Stimulated activated CD8-positive, alpha-beta memory T cell treated with anti-CD3 and anti-CD28 coated beads, Interleukin-4, amount 100 ng/mL, for 24 hours (primary cell): ENCODE measurements at regions not wholly inside any gene's neighbourhood (a gene's known extent, or its start where the extent isn't known, plus 50 kb on each side); places are given as distances from the start of the nearest gene placed in this dataset.

Source experiments
- DNase-seq: peaks from one replicate; pipeline ENCODE4 v3.0.0-alpha.2; 2020; ENCODE audit warnings: low read depth

DNA sequence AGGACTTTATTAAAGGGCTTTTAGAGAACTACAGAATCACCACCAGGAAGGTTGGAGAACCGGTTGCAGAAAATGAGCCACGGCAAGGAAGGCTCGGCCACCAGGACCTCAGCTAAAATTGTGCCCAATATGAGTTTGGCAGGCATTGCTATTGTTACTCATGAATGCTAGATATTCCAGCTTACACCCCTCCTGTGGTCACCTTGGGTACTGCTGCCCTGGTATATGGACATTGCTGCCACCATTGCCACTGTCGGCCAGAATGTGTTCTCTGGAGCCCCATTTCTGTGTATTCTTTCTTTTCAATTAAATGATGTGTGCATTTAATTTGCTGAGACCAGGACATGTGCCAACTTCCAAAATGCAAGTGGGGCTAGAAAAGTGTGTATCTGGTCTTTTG is 626.7 kb upstream of the BOD1L1 start:
- peak; percentile 0 for DNase-seq

DNA sequence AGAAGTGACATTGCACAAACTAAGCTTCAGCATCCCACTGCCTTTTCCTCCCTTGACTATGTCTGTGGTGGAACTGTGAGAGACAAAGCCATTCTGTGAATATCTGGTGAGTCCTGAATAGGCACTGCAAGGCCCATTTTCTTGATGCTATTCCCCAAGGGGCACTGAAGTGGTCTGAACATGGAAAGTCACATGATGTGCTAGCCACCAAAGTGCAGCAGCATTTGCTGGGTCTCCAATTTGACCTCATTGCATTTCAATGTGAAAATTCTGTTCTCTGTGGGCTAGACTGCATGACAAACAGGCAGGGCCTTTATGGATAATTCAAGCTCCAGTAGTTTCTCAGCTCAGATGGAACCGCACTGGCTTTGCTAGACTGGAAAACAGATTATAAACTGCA is 627.4 kb upstream of the BOD1L1 start:
- DNase-seq: no peak

DNA sequence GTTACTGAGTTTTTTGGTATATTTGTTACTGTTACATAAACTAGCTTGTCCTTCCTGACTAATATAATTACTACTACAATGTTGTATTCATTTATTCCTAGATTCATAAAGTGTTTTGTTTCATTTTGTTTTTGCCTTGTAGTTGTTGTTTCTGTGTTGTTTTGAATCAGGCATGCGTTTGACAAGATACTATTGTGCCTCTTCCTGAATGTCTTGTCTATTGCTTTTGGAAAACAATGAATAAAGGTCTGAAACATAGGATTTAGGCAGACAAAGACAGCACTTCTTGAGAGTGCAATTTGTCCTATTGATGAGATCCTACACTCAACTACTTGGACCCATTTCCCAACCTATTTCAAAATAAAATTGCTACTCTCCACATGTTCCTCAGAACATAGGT is 630.4 kb upstream of the BOD1L1 start:
- DNase-seq: no peak

DNA sequence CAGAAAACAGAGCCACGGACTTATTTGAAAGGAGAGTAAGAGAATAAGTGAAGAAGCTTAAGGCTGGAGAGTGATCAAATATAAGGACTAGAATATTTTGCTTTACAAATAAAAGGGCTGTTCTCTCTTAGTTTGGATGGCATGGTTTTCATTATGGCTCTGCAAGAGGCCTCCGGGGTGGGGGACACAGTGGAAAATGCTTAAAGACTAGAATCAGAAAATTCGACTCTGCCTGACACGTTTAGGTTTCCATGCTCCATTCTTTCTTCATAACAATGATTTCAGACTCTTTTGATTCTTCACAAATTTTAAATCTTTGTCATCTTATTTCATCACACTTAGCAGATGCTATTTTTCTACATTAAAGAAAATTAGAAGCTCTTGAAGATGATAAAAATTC is 632.4 kb upstream of the BOD1L1 start:
- no peak for DNase-seq

DNA sequence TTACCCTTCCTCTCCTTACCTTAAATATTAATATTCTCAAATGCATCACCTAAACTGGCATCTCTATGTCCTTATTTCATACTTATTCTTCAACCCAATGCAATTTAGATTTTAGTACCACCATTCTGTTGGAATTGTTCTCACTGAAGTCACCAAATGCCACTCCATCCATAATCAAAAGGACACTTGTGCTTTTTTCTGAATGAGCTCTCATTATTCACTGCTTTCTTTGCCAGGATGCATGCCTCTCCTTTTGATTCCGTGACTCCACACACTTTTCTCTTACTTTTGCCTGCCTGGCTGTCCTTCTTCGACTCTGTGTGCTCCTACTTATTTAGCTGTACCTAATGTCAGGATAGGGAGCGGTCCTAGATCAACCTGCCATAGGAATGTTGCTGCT is 633.1 kb upstream of the BOD1L1 start:
- no peak for DNase-seq

DNA sequence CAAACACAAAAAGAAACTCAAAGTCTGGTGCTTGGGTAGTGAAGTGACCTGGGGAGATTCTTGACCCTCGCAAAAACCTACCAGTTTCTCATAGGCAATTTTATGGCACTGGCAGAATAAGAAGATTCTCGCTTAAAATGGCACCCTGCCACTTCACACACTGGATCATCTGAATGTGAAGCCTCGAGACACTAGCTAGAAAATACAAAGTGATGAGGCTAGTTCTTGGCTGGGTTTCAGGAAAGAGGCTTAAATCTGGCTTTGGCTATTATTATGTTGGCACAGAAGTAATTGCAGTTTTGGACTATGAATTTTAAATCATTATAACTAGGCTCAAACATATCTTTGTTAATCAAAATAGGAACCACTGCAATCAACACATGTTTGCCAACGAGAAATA is 634.7 kb upstream of the BOD1L1 start:
- DNase-seq: no peak

DNA sequence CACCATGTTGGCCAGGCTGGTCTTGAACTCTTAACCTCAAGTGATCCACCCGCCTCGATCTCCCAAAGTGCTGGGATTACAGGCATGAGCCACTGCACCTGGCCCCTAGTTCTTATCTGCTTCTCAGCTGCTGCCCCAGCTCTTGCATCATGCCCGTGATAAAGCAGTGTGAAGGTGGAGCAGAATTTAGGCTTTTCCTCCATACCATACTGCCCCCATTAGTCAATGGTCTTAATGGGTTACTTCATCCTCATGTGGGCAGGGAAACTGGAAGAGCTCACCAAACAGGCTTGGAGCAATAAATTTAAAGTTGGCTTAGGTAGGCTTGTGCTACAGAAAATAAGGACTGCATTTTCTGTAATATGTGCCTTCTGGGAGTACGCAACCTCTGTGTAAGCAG is 636.9 kb upstream of the BOD1L1 start:
- no peak for DNase-seq

DNA sequence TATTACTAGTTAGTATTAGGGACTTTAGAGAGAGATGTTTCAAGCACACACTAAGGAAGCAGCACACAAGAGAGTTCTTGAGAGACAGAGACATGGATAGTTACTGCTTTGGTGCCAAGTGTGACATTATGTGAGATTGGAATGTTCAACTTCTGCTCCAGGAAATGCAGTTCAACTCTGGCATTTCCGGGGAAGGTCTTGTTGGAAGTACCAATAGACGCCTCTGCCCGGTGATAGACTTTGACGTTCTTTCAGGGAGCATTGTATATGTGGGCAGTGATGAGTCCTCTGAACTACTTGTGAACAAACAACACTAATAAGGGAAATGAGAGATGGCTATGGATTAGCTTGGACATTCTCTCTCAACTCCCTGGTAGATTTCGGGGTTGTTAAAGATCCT is 638.1 kb upstream of the BOD1L1 start:
- DNase-seq: no peak

DNA sequence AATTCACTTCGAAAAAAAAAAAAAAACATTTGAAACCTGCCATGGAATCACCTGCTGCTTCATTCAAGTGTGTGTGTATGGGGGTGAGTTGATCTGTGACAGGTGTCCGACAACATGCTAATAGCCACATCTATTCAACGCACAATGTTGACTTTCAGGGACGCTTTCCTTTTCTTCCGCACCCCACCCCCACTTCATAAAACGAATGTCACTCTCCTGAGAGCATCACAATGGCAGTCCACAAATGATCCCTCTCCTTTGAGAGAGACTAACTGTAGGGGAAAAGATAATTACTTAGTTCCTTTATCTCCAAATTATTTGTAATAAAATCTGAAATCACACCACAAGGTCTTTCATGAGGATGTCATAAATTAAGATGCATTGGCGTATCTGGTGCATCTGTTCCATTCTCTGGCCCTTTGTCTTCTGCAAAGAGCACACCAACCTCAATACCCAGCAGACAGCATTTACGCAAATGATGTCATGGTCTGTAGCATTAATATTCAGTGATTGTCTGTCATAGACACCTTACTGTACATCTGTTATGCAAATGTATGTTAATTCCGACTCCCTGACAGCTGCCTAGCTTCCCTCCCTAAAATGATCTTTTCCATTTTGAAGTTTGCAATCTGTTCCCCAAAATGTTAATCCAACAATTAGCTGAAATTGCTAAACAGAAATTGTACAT is 640.0 kb upstream of the BOD1L1 start:
- no peak for DNase-seq

DNA sequence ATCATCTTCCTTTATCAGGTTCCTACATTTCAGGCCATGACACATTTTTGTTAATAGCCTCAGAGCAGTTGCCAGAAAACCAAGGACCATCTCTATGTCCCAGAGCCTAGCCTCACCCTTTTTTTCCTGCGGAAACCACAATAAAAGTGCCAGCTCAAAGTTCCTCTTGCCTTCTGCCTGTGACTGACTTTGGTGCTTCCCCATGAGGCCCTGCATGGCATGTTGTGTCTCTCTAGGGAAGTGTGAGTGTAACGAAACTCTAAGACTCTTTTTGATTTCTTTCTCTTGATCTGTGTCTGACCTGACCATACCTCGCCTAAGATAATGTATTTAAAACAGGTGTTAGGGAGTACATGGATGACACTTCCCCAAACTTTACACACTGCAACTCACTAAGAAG is 642.3 kb upstream of the BOD1L1 start:
- DNase-seq: peak; percentile 0

DNA sequence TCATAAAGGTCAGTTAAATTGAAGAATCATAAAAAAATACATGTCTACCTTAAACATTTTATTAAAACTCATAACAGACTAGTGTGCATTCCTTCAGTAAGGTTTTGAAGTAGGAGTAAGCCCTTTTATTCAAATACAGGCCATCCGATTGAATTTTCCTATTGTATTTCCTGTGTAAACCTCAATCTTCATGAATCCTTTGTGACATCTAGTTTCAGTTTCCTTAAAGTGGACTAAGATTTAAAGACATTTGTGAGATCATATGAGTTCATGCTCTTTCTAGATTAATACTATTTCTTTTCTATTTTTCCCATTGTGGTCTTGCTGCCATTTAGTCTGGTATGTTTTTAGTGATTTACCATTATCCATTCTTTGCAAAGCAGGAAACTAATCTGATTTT is 644.7 kb upstream of the BOD1L1 start:
- DNase-seq: no peak

DNA sequence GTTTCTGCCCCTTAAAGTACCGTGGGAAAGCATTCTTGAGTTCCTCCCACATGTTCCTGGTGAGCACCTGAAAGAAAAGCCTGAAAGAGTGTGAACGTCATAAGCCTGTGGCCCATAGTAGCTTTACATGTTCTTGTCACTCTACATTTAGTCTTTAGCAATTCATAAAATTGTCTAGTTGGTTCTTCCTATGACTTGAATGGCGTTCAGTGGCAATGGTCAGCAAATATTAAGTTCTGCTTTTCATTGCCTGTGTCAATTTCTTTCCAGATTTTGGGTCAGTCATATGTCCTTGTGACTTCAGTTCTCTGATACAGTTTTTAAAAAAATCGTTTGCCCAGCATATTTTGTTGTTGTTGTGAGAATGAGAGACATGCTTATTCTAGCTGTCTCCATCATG is 650.0 kb upstream of the BOD1L1 start:
- no peak for DNase-seq

DNA sequence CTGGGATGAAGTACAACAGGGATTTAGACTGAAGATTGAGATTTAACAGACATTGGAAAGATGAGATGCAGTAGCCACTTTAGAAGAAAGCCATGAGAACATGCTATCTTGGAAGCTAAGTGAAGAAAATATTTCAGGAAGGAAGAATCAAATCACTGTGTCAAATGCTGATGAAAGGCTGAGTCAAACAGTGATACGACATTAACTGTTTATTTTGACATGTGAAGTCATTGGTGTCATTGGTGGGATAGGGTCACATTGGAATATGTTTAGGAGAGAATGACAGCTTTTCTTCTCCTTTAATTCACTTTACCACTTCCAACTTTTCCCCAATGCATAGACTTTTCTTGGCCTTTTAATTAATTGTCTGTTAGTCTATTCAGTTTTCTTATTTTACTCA is 653.0 kb upstream of the BOD1L1 start:
- no peak for DNase-seq

DNA sequence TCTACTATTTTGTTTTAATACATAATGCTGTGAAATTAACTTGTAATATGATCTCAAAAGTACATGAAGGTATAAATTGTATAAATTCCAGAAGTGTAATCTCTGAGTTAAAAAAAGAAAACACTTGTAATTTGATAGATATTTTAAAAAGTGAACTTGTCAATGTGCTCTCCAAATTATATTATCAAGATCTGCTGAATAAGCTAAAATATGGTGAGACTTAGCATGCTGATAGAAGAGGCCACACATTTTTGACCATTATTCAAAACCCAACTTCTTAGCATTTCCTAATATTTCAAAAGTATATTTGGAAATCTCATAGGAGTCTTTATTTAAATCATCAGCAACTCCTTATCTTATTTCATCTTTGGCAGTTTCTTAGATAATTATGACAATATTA is 657.1 kb upstream of the BOD1L1 start:
- no peak for DNase-seq

DNA sequence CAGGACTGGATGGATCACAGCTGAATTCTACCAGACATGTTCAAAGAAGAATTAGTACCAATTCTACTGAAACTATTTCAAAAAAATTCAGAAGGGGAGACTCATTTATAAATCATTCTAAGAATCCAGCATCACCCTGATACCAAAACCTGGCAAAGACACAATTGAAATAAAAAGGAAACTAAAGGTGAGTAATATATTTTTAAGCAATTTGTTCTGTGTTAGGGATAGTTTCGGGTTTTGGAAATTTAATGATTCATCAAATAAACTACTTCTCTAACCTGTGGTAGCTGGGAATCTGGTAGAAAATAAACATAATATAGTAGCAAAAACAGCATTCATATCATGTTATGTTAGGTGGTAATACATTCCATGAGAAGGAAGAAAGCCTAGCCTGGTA is 662.2 kb upstream of the BOD1L1 start:
- DNase-seq: no peak

DNA sequence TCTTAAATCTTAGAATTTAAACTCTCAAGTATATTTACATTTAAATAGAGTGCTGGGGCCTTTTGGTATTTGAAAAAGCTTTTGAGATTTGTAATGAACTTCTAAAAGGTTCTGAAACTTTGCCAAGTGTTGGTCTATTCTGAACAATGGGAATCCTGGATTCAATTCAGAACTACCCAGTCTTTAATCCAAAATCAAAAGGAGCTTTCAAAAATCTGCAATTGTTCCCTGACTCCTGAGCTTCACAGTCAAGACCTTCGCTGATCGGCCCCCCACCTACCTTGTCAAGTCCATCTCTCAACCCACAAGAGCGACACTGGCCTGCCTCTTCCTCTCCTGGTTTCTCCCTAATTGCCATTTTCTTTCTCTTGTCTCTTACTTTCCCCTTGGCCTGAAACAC is 666.1 kb upstream of the BOD1L1 start:
- DNase-seq: no peak

DNA sequence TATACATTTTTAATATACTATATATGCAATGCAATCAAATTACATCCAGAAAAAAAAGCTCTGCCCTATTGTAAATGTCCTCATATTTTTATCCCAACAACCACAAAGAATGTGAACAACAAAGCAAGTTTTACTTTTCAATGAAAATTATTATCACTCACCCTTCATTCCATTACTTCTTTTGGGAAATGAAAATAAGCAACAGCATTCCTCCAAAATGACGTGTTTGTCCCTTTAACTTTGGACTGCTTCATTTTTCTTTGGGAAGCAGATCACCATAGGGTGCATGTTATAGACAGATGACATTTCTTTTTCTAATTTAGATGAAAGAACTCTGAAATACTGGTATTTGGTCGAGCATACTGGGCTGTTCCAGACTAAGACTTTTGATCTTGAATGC is 667.1 kb upstream of the BOD1L1 start:
- DNase-seq: no peak

DNA sequence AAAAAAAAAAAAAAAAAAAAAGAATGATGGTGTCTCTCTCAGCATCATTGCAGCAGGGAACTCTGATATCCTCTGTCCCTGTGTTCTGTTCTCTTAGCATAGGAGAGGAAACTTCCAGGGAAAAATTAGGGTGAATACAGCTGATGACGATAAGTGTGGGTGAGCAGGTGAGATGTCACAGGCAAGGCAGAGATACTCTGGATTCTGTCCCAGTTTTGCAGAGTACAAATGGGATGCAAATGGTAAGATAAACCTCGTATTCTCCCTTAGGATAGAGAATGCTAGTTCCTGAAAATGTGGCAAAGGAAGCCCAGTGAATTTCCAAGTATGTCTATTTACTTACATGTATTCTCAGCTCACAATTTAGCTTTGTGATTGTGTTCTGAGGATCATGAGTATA is 671.6 kb upstream of the BOD1L1 start:
- no peak for DNase-seq

DNA sequence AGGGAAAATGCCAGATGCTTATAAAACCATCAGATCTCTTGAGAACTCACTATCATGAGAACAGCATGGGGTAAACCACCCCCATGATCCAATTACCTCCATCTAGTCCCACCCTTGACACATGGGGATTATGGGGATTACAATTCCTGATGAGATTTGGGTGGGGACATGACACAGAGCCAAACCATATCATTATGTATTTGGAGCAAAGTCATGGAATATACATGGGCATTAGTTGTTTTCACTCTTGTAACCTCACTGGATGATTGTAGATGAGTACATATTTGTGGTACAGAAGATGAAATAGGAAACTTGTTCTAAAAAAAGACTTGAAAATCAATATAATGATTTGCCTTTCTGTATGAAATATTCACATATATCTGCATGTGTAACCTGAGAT is 674.5 kb upstream of the BOD1L1 start:
- DNase-seq: no peak

DNA sequence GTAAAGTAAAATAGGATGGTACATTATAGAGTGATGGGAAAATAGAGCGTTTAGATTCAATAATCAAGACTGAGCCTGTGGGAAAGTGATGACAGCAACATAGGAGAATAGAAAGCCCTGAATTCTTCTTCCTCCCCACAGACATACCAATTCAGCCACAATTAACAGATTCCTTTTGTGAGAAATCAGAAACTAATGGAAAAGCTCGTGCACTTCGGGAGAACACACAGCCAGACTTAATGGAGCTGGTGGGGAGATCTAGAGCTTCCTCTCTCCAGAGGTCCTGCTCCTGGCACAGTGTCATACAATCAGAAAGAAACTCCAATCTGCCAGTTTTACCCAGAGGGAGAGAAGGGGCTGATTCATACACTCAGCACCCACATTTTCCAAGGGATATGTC is 676.3 kb upstream of the BOD1L1 start:
- DNase-seq: no peak

DNA sequence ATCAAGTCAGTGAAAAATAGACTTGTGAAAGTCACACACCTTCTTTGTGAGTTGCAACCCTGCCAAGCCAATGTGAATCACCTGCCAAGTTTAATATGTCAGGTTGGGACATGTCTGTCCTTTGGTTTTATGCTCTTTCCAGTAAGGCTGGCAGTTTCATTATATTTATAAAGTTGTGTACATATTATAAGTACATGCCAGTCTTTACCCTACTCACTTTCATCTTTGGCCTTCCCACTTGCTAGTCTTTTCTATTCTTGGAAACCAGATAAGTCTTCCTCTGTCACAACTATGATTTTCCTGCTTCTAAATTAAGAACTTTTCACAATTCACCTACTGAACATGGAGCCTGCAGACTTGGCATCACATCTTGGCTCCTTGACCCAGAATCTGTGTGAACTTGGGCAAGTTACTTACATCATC is 680.7 kb upstream of the BOD1L1 start:
- no peak for DNase-seq

DNA sequence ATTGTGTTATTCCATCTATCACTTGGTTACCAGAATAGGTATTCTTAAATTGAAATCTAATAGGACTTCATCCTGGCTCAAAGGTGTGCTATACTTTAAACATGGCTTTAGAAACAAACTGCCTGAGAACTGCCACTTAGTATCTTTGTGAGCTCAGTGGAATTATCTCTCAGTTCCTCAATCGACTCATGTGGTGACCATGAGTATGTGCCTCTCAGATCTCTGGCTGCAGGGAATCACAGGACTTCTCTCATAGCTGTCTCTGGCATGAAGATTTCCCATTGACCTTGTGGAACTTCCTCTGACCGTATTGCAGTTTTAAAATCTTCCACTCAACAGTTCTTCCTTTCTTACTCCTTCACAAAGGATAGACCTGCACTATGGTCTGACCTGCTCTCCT is 681.9 kb upstream of the BOD1L1 start:
- DNase-seq: no peak

DNA sequence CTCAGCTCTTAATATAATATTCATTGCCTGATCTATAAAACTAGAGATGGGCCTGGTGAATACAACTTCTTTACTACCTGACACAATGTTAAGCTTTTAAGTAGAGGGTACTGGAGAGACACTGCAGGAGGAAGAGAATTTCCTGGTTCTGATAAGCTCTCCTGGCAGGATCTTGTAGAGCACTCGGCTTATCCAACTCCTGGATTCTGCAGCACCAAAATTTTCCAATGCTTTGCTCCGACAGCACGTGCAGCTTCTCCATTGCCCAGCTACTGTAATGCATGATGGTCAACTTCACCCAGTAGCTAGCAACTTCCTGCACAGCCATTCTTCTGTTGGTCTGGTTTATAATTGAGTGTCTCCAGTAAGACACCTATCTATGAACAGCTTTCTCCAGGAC is 686.2 kb upstream of the BOD1L1 start:
- no peak for DNase-seq

DNA sequence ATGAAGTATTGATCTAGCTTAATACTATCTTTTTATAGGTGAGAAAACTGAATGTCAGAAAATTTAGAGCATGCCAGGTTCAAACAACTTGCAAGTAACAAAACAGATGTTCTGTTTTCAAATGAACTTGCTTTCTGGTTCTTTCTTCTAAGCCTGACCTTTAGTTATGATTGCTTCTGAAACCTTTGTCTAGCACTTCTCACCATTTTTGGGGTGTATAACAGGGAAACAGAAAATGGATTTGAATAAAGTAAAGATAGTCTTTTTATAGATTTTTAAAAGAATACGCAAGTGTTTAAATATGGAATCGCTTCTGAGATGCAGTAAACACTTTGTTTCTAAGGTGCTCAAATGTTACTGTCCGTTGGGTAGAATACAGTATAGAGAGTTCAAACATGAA is 687.2 kb upstream of the CPEB2 start:
- no peak for DNase-seq

DNA sequence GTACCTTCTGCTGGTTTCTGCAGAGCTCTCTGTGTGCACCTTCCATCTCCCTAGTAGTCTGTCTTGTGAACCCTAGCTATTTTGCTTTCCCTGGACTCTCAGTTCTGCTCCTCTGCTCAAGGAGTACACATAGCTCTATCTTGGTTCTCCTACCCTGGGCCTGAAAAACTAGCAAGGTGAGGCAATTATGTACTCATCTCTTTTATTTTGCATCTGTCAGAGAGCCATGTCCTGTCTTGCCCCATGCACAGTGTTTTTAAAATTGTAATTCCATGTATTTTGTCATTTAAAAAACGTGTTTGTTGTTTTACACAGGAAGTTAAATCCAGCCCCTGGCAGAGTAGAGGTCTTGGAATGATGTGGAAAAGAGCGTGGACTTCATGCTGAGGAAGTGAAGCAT is 684.9 kb upstream of the CPEB2 start:
- no peak for DNase-seq
